ENCODE measurements at regions not wholly inside any gene's neighbourhood (a gene's known extent, or its start where the extent isn't known, plus 50 kb on each side); places are given as distances from the start of the nearest gene placed in this dataset.

DNA sequence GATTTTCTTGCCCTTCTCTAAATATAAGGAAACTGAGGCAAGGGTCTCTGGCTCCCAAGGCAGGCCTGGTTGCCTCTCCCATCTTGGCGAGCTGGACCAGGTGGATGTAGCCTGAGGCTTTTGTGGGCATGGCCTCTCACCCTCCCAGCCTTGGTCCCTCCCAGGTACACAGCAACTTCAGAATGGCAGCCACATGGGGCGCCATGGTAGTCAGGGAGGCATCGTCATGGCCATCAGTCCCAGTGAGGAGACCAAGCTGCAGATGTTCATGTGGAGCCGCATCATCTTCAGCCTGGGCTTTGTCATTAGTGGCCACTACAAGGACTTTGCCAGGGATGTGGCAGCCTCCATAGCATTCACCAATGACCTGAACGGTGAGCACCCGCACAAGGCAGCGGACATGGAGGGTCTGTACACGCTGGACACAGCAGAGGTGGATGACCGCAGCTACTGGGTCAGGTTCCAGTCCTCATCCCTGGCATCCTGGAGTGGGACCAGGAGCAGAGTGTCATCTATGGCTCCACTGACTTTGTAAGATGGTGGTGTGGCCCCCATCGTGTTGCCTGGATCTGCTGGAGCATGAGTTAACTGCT, 165.8 kb upstream of the ZNF267 start:
- 95 to 98% methylated on average over 9 to 10 of the region's 10 CpGs for WGBS, 2 donors
- no peak for DNase-seq (ENCODE audit: low spot score in 2 of 2)
- Histone ChIP-seq H3K4me3 (no peak overlapping the region), H3K36me3 (peaks cover 0 to 65% (median 0%) of the 10 kb centered on the region in 3 donors), H3K4me1 (peaks cover 0 to 2% (median 0%) of the 10 kb centered on the region in 4 donors), H3K27ac (no peak overlapping the region), H3K27me3 (no peaks in the 10 kb centered on the region), H3K9me3 (no peaks in the 10 kb centered on the region)
- no peak for TF ChIP-seq EP300 (IDR thresholded peaks at IDR 0.05)
- TF ChIP-seq, protein P1, sequence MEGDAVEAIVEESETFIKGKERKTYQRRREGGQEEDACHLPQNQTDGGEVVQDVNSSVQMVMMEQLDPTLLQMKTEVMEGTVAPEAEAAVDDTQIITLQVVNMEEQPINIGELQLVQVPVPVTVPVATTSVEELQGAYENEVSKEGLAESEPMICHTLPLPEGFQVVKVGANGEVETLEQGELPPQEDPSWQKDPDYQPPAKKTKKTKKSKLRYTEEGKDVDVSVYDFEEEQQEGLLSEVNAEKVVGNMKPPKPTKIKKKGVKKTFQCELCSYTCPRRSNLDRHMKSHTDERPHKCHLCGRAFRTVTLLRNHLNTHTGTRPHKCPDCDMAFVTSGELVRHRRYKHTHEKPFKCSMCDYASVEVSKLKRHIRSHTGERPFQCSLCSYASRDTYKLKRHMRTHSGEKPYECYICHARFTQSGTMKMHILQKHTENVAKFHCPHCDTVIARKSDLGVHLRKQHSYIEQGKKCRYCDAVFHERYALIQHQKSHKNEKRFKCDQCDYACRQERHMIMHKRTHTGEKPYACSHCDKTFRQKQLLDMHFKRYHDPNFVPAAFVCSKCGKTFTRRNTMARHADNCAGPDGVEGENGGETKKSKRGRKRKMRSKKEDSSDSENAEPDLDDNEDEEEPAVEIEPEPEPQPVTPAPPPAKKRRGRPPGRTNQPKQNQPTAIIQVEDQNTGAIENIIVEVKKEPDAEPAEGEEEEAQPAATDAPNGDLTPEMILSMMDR (IDR thresholded peaks at IDR 0.05), result no peak
- no peak for TF ChIP-seq POLR2A (IDR thresholded peaks at IDR 0.05)

DNA sequence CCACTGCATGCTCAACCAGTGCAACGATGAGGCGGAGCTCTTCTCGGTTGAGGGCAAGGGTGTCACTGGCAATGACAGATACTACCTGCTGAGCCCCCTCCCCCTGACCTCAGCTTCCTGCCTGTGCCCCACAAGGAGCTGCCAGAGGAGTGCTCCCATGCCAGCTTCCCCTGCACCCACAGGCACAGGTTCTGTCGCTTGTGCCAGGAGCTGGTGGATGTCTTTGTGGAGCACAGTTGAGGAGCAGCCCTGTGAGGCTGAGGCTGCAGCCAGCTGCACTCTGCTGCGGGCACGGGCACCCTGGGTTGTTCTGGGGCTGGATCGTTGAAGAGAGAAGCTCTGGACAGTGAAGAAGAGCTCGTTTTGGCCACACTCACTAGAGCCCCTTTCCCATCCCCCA, 165.3 kb upstream of the ZNF267 start:
- peaks cover 0 to 60% (median 0%) of the 10 kb centered on the region in 3 donors for H3K36me3 ChIP-seq
- no peak overlapping the region for H3K27ac ChIP-seq
- TF ChIP-seq, protein P1 (IDR thresholded peaks at IDR 0.05), result no peak
- TF ChIP-seq POLR2A (IDR thresholded peaks at IDR 0.05) (no peak), EP300 (IDR thresholded peaks at IDR 0.05) (no peak)
- WGBS, 2 donors, result 89 to 92% methylated on average over 6 to 8 of the region's 8 CpGs
- no peaks in the 10 kb centered on the region for H3K27me3 ChIP-seq
- DNase-seq (ENCODE audit: low spot score in 2 of 2), result no peak
- H3K9me3 ChIP-seq, result no peaks in the 10 kb centered on the region
- peaks cover 0 to 3% (median 0%) of the 10 kb centered on the region in 4 donors for H3K4me1 ChIP-seq
- no peak overlapping the region for H3K4me3 ChIP-seq

DNA sequence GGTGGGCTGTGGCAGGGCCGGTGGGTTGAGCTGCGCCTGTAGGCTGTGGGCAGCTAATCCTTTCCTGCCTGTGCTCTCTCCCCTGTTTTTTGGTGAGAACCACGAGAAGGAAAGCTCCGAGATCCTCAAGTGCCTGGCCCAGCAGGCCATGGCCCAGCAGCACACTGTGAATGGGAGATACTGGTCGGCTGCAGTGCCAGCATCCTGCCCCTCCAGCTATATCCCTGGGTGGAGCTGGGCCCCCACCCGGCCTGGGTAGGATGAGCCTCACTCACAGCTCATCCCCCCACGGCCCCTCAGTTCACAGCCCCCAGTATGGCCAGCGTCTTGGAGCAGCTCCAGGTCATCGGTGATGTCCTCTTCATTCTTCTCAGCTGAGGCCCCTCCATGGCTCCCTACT, 164.4 kb upstream of the ZNF267 start:
- no peak overlapping the region for H3K27ac ChIP-seq
- DNase-seq (ENCODE audit: low spot score in 2 of 2), result no peak
- H3K4me1 ChIP-seq, result peaks cover 0 to 8% (median 2%) of the 10 kb centered on the region in 4 donors
- H3K36me3 ChIP-seq, result peaks cover 0 to 51% (median 0%) of the 10 kb centered on the region in 3 donors
- no peaks in the 10 kb centered on the region for H3K9me3 ChIP-seq
- H3K27me3 ChIP-seq, result no peaks in the 10 kb centered on the region
- TF ChIP-seq POLR2A (IDR thresholded peaks at IDR 0.05) (no peak), EP300 (IDR thresholded peaks at IDR 0.05) (no peak)
- TF ChIP-seq, protein P1 (IDR thresholded peaks at IDR 0.05), result no peak
- WGBS, 2 donors, result 83 to 91% methylated on average over 9 of the region's 9 CpGs
- H3K4me3 ChIP-seq, result no peak overlapping the region

DNA sequence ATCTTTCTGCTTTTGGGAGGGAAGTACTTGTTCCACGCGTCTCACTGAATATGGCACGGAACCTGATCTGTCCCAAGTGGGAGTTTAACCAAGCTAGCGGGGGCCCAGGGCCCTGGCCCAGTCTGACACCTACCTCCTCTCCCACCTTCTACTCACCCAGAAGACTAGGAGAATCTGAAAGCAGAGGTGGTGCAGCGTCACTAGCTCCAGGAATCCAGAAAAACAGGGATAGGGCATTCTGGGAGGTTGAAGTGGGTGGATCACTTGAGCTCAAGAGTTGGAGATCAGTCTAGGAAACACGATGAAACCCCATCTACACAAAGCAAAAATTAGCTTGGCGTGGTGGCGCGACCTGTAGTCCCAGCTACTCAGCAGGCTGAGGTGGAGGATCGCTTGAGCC, 163.5 kb upstream of the ZNF267 start:
- WGBS, 2 donors, result 84 to 96% methylated on average over 10 of the region's 10 CpGs
- no peaks in the 10 kb centered on the region for H3K27me3 ChIP-seq
- DNase-seq (ENCODE audit: low spot score in 2 of 2), result no peak
- TF ChIP-seq EP300 (IDR thresholded peaks at IDR 0.05) (no peak), POLR2A (IDR thresholded peaks at IDR 0.05) (no peak)
- TF ChIP-seq, protein P1 (IDR thresholded peaks at IDR 0.05), result no peak
- H3K4me1 ChIP-seq, result peaks cover 0 to 17% (median 10%) of the 10 kb centered on the region in 4 donors
- no peaks in the 10 kb centered on the region for H3K9me3 ChIP-seq
- no peak overlapping the region for H3K4me3 ChIP-seq
- no peak overlapping the region for H3K27ac ChIP-seq
- peaks cover 0 to 42% (median 0%) of the 10 kb centered on the region in 3 donors for H3K36me3 ChIP-seq

DNA sequence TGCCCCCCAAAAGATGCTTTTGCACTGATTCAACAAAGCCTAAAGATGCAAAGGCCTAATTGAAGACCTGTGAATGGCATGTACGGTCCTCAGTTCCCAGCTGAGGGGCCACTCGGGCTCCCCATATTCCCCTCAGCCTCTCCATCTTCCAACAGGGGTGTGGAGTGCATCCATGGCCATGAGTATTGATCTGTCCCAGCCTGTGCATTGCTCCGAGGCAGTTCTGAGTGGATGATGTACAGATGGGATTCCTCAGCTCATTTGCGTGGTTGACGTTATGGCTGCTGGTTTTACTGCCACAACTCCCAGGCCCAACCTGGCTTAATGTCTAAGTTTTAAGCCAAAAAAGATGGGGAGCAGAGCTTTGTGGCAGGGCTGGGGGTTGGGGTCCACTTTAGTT, 162.7 kb upstream of the ZNF267 start:
- Histone ChIP-seq H3K36me3 (peaks cover 0 to 39% (median 0%) of the 10 kb centered on the region in 3 donors), H3K4me3 (no peak overlapping the region)

More for the DNA sequence above, 162.7 kb upstream of the ZNF267 start:
- Histone ChIP-seq H3K27me3 (no peaks in the 10 kb centered on the region), H3K9me3 (no peaks in the 10 kb centered on the region), H3K27ac (no peak overlapping the region), H3K4me1 (peaks cover 0 to 25% (median 10%) of the 10 kb centered on the region in 4 donors)
- TF ChIP-seq EP300 (IDR thresholded peaks at IDR 0.05), result no peak
- TF ChIP-seq, protein P1 (IDR thresholded peaks at IDR 0.05), result no peak
- no peak for TF ChIP-seq POLR2A (IDR thresholded peaks at IDR 0.05)
- 72 to 90% methylated on average over 5 of the region's 5 CpGs for WGBS, 2 donors
- no peak for DNase-seq (ENCODE audit: low spot score in 2 of 2)
